ENCODE measurements at regions not wholly inside any gene's neighbourhood (a gene's known extent, or its start where the extent isn't known, plus 50 kb on each side); places are given as distances from the start of the nearest gene placed in this dataset.

DNA sequence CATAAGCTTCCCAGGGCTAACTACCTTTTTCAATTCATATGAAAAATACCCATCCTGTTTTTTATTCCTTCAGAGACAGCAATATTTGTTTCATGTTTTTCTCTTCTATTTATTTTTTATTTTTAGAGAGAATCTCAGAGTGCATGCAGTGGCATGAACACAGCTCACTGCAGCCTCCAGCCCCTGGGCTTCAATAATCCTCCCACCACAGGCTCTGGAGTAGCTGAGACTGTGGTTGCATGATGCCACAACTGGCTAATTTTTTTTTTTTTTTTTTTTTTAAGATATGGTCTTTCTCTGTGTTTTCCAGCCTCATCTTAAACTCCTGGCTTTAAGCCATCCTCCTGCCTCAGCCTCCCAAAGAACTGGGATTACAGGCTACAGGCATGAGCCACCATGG, 296.7 kb upstream of the AKR1E2 start:
- no peak for DNase-seq (ENCODE audit: low read depth in 3 of 3)

DNA sequence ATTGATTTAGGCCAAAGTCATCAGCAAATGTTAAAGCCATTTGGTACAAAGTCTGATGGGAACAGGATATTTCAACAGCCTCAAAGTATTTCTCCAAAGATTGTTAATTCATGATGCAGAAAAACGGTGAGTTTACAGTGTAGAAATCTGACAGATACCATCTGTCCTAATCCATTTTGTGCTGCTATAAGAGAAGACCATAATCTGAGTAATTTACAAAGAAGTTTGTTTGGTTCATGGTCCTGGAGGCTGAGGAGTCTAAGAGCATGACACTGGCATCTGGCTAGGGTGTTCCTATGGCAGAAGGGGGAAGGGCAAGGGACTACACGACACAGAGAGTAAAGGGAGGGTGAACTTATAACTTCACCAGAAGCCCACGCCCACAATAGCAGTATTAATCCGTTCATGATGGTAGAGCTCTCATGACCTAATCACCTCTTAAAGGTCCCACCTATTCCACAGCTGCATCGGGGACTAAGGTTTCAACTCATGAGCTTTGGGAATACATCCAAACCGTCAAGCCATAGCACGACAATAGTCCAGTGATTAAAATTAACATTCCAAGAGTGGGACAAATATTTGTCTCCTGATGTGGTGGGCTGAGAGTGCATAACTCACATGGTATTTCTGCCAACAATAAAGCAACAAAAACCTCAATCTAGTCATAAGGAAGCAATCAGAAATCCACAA, 298.6 kb upstream of the AKR1E2 start:
- no peak for DNase-seq (ENCODE audit: low read depth in 3 of 3)

DNA sequence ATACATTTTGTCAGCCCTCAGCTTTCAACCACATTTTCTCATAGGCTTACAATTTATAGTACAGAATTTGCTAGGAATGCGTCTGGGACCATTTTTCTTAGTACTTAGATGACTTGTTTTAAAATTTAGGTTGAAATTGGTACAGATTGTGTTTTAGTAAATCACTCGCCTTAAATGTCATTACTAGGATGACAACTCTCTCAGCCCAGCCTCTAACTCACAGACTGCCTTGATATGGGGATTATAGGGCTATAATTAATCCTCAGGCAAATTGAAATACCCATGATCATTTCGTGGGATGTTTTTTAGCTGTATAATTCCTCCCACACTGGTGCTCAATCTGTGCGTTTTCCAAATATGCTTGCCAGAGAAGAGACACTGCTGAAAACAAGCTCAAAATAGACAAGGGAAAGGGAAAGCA, 299.7 kb upstream of the AKR1E2 start:
- no peak for DNase-seq (ENCODE audit: low read depth in 3 of 3)

DNA sequence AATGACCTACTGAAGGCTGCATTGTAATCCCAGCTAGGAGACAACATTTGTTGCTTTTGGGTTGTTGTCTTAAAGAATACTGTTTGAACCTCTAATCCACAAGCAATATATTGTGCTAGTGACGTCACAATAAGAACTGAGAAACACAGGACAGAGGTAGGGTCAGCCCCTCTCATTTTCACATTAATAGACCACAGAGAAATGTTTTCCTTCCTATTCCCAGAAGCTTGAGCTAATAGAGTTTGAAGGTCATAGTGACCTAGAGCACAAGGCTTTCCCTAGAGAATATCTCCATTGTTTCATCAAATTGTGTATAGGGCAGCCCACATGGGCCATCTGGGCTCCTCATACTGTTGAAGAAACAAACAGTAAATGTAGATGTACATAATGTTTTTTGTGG, 300.9 kb upstream of the AKR1E2 start:
- no peak for DNase-seq (ENCODE audit: low read depth in 3 of 3)

DNA sequence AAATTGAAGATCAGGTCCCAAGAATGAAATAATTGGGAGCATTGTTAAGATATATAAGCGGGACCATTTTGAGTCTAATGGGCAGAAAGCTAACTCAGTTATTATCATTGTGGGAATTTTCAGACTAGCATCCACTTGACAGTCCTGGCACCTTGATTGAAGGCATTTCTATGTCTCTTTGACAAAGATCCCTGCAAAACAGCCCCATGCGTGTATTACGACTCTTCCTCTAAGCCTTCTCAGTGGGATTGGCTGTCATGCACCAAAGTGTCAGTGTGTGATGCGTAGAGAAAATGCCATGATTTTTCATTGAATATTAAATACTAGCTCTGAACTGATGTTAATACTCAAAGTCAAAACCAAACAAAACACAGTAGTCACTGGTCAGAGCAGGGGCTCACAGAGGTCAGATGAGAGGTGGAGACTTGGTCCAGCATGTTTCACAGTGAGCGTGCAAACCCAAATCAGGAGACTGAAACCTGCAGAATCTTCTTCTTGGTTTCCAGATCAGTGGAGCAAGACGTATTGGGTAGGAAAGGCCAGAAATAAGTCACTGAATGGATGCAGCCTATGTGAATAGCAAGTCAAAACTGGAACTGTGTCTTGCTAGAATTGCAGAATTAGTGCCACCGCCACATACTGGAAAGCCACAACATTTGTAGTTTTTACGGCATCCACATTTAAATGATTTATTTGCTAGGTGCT, 303.6 kb upstream of the AKR1E2 start:
- DNase-seq (ENCODE audit: low read depth in 3 of 3): no peak

DNA sequence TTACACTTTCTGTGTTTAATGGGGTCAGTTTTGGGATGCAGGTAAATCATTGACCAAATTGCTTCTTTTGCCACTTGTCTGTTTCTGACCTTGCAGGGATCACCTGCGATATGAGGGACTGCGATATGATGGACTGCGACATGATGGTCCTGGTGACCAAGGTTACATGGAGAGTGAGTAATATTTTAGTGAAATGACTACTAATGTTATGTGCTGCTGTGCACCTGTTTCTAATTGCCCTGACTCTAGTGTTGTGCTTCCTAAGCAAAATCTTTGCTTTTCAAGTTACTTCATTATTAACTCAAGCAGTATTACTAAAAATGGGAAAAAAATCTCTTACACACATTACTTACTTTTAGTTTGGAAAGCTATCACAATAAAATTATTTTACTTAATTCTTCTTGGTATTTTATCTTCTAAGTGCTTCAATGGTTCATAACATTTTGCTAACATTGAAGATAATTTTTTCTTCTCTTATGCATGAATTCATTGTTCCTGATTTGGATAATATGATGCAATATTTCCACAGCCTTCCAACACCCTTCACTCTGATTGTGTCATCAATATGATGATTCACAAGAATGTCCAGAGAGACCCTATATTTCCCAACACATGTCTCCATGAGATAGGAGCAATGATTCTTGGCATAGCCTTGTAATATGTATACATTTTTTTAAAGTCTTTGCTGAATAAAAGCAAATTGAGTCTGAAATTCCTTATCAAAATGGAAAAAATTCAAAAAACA, 306.2 kb upstream of the AKR1E2 start:
- DNase-seq (ENCODE audit: low read depth in 3 of 3): no peak

DNA sequence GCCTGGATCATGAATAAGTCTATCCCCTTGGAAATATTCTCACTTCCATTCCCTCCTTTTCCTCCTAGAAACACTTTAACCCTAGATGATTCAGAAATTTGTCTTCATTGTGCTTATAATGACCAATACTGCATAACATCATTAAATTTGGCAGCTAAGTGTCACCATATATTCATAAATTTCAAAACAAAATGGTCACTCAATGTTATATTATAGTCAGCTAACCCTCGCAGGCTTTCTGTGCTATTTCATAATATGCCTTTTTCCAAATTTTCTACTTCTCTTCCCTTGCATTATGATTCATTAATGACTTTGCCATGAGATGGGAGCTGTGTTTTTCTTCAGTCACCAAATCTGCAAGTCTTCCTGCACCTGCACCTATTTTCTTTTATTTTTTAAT, 308.3 kb upstream of the AKR1E2 start:
- DNase-seq (ENCODE audit: low read depth in 3 of 3): no peak

DNA sequence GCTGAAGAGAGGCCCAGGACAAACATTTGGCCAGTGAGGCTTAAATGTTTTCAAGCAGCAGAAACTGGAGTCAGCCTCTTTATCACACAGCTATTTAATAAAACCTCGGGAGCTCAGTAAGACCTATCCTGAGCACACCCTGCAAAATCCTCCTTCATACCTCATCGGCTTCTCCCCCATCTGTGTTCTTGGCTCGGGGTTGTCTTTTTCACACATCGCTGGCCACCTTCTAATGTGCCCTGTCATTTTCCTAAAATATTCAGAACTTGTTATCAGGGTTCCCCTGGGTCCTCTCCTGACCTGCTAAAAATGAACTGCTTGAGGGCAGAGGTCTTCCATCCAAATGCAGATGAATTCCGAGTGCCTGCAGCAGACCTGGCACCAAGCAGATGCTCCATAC, 310.3 kb upstream of the AKR1E2 start:
- no peak for DNase-seq (ENCODE audit: low read depth in 3 of 3)

DNA sequence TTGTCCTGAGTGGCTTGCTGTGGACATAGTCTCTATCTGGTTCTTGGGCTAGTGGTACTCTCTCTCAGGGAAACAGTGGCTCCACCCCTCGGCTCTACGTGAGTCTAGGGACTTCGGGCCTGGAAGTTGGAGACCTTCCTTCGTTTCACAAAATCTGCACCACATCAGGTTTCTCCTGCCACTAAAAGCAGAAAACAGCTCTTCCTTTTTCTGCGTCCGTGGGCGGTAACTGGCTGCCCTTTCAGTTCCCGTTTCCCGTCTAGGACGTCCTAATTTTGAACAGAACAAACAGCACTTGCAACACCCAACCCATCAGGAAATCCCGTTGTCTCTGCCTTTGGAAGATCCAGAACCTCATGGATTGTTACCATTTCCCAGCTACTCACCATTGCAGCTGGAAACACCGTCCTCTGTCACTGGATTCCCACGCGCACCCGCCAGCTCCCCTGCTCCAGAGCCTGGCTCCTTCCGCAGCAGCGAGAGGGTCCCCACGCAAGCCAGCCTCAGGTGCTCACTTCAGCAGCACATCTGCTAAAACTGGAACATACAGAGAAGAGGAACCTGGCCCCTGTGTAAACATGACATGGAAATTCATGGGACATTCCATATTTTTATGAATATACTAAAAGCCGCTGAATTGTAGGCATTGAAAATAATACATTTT, 311.4 kb upstream of the AKR1E2 start:
- no peak for DNase-seq (ENCODE audit: low read depth in 3 of 3)

DNA sequence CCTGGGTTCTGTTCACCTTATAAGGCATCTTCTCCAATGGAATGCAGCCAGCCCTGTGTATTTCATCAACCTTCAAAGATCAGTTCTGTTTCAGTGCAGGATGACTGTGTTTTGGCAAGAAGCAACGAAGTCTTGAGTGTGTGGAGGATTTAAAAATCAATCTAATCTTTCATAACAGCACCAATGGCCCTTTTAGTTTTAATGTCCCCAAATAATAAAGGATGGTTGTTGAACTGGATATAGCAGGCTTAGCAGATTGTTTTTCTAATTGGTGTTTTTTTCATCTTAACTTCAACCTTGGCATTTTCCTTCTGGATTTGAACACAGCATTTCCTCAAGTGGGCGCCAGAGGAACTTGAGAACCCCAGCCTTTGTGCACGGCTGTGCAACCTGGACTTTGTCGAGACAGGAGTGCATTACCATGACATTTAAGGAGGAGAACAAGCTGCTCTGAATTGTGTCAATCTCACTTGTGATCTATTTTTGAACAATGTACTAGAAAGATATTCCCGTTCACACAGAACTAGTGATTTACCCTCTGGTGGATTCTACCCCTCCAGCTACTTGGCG, 313.3 kb upstream of the AKR1E2 start:
- DNase-seq (ENCODE audit: low read depth in 3 of 3): no peak

DNA sequence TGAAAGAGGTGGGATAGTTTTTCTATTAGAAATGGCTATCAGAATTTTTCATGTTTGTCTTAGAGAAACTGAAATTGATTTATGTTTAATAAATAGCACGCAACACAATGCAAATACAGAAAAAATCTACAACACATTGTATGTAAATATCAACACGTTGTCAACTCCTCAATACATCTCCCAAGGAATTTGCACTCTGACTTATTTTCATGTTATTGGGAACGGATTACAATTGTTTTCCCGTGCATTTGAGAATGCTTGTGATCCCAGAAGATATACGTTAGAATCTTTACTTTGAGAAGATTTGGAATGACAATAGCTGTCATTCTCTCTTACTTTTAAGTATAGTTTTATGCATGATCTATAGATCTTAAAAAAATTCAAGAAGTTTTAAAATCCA, 313.8 kb upstream of the AKR1E2 start:
- DNase-seq (ENCODE audit: low read depth in 3 of 3): no peak

DNA sequence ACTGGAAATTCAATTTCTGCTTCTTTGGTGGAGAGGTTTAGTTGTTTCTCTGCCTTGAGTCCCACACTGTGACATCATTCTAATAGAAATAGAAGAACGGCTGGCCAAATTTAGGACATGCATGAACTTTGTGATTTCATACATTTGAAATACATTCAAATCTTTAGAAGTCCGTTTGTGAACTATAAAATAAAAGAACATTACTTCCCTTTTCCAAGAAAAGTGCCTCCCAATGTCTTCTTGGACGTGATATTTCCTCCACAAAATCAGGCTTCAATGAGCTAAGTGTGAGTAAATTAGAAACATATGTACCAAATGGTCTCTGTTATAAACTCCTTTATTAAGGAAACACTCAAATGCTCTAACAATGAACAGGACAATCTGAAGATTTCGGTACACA, 314.5 kb upstream of the AKR1E2 start:
- DNase-seq (ENCODE audit: low read depth in 3 of 3): no peak

DNA sequence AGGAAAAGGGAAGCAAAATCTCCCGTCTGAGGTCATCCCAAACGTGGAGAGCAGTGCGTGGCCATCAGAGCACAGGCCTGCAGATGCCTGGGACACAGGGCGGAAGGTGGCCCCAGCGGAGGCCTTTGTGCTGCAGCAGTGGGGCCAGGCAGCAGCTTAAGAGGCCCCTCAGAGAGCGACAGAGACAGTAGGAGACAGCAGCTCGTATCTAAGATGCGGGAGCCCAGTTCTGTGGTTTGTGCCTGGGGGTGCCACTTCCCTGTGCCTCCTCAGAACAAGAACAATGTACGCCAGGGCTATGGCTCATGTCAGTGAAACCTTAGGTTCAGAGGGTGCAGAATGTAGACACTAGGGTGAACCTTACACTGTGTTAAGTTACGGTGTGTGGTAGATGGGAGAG, 316.6 kb upstream of the AKR1E2 start:
- DNase-seq (ENCODE audit: low read depth in 3 of 3): no peak

DNA sequence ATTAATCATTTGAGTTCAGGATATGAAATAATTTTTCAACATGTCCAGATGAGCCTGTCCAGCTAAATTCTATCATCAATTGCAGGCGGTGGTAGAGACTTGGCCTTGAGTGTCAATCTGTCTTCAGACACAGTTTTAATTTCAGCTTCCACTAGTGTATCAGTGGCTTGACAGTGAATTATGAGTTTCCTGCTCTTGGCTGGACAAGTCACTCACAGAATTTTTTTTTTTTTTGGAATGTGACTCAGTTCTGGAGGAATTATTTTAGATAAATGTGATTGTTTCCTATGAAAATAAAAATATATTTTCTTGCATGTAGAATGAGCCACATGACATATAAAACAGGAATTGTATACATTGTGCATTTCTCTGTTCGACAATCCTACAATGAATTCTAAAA, 319.9 kb upstream of the AKR1E2 start:
- no peak for DNase-seq (ENCODE audit: low read depth in 3 of 3)

DNA sequence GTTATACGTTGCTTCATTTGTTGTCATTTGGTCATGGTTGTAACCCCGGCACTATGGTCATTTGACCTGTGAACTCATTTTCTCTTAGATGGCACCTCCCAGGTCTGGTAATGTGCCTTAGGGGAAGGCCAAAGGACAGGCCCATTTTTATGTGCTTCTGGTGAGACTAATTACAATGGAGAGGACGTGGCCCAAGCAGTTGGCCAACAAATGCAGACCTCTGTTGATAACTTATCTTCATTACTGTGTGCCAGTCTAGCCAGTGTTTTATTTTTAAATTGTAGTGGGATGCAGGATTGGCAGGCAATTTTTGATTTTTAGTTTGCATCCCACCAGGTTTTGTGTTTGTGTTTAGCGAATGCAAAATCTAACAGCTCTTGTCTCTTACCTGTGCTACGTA, 321.5 kb upstream of the AKR1E2 start:
- DNase-seq (ENCODE audit: low read depth in 3 of 3): no peak

DNA sequence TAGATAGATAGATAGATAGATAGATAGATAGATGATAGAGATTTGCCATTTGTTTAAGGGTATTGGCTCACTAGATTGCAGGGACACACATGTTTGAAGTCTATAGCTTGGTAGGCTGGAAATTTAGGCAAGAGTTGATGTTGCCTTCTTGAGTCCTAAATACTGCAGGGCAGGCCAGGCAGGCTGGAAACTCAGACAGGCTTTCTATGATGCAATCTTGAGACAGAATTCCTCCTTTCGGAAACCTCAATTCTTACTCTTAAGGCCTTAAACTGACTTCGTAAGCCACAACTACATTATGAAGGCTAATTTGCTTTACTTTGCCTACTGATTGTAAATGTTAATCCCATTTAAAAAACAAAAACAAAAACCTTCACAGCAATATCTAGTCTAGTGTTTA, 322.9 kb upstream of the AKR1E2 start:
- no peak for DNase-seq (ENCODE audit: low read depth in 3 of 3)

DNA sequence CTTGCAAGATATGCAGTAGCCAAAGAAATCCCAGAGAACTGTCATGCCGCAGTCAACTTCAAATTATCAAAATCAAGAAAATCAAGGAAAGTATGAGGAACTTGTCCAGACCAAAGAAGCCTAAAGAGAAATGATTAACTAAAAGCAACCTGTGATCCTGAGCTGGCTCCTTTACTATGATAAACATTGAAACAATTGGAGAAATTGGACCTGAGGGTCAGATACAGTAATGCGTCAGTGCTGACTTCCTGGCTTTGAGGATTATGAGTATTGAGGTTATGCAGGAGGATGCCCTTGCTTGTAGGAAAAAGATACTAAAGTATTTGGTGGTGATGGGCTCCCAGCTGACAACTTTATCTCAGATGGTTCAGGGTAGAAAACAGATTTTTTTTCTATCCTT, 324.7 kb upstream of the AKR1E2 start:
- no peak for DNase-seq (ENCODE audit: low read depth in 3 of 3)

DNA sequence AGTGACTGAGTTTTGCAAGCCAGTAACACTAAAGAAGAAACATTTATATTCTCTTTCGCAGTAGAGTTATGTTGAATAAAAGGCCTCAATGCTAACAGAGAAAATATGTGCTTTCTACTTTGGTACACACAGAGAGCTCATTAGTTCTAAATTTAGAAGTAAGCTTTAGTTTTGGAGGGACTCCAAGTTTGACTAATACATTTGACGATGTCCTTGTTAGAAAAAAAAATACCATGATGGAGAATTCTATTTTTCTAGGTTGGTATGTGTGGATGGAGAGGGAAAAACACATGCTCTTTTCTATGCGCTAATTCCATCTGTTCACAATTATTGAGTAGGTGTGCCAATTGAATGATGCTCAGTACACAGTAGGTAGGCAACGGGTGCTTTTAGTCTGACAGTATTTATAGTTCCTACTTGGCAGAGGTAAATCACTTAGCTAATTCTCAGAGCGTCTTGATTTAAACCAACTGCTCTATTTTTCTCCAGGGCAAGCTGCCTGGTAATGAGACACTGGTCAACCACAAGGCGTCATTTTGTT, 327.2 kb upstream of the AKR1E2 start:
- DNase-seq (ENCODE audit: low read depth in 3 of 3): no peak

DNA sequence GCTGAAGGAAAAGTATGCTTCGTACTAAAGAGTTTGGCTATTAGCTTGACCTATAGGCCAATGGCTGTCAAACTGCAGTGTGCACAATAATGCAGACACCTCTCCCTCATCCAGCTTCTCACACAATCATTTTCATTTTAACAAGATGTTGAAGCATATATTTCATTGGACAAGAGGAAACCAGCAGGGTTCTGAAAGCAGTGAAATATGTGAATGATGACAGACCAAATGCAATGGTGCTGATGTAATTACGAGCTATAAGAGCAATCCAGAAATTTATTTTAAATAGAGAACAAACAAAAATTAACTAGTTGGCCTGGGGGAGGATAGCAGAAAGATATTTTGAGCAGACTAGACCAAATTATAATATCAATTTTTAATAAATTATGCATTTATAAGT, 331.5 kb upstream of the AKR1E2 start:
- DNase-seq (ENCODE audit: low read depth in 3 of 3): no peak

DNA sequence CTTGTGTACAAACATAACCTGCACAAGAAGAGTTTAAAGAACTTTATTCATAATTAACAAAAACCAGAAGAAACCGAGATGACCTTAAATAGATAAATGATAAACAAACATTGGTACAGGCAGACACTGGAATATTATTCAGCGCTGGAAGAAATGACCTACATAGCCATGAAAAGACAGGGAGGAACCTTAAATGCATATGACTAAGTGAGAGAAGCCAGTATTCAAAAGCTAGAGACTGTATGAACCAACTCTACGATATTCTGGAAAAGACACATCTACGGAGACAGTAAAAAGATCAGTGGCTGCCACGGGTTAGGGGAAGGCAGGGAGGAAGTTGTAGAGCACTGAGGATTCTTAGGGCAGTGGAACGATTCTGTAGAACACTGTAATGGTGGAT, 333.8 kb upstream of the AKR1E2 start:
- no peak for DNase-seq (ENCODE audit: low read depth in 3 of 3)

DNA sequence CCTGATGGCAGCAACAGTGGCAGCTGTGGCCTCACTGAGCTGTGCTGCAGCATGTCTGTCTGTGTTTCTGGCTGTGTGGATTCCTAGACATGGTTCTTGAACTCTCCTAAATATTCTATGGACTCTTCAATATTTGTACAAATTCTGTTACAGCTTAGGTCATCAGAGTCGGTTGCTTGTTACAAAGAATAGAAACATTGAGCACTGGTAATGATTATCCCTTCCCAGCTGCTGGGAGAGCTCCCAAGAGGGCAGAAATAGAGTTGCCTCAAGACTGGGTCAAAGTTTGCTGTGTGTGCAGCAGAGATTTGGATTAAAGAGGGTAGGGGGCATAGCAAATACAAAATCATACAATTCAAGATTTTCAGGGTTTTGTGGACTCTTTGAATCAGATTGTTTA, 337.1 kb upstream of the AKR1E2 start:
- DNase-seq (ENCODE audit: low read depth in 3 of 3): no peak

DNA sequence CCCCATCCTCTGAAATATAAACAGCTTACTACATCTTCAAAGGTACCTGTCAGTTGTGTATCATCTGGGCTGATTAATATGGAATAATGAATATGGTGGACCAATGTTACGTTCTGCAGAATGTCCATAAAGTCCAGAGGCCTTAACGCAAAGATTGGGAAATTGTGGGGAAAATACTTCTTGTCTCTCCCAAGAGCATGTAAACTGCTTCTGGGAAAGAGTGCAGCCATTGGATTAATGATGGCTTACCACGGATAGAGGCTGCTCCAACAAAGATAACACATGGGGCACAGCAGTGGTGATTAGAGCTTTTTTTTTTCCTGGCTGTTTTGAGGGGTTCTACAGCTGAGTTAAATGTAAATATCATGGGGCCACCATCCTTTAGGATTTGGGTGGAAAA, 340.4 kb upstream of the AKR1E2 start:
- no peak for DNase-seq (ENCODE audit: low read depth in 3 of 3)

Measured in stimulated activated CD4-positive, alpha-beta T cell treated with anti-CD3 and anti-CD28 coated beads, TNF-alpha, amount 100 ng/mL, for 4 hours (primary cell).